ENCODE measurements at regions not wholly inside any gene's neighbourhood (a gene's known extent, or its start where the extent isn't known, plus 50 kb on each side); places are given as distances from the start of the nearest gene placed in this dataset.

DNA sequence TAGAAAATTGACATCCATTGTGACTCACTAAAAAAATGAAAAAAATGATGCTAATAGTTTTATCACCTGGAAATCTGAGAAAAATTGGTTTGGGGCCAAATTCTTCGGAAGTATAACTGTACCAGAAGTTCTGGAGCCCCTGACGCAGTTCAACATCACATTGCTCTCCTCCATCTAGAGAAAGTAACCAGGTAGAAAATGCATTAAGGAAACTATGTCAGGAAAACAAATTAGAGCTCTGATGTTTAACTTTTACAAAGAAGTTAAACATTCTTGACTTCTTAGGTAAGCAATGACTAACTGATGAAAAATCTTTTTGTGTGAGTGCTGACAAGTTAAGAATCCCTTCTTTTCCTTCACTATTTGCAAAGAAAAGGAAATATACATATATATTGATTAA, 61.1 kb upstream of the TMEM196 start:
- no peak for DNase-seq

GRCh38 chr7:19830604-19831003, 57.2 kb upstream of the TMEM196 start:
- DNase-seq, result no peak
